NCI-H1930 (cell line): ENCODE measurements at regions not wholly inside any gene's neighbourhood (a gene's known extent, or its start where the extent isn't known, plus 50 kb on each side); places are given as distances from the start of the nearest gene placed in this dataset.

Experiments
- DNase-seq, 2 experiments: peaks; one replicate each; lab custom pipeline; 2025; lab: John Stamatoyannopoulos, UW

GRCh38 chr1:194538453-194538852, 1352.0 kb upstream of the B3GALT2 start:
- no peak for DNase-seq

GRCh38 chr1:194537521-194537920, 1351.1 kb upstream of the B3GALT2 start:
- DNase-seq: no peak

- DNase-seq: no peak
Observed at GRCh38 chr1:194535369-194535768, 1349.0 kb upstream of the B3GALT2 start.

GRCh38 chr1:194534784-194535183, 1348.4 kb upstream of the B3GALT2 start:
- no peak for DNase-seq

- no peak for DNase-seq
Observed at GRCh38 chr1:194533641-194534040, 1347.2 kb upstream of the B3GALT2 start.

GRCh38 chr1:194517567-194517966, 1331.2 kb upstream of the B3GALT2 start:
- DNase-seq: no peak

GRCh38 chr1:194515916-194516315, 1329.5 kb upstream of the B3GALT2 start:
- DNase-seq: no peak

- no peak for DNase-seq
Observed at GRCh38 chr1:194512957-194513356, 1326.5 kb upstream of the B3GALT2 start.

- no peak for DNase-seq
Observed at GRCh38 chr1:194512345-194512744, 1325.9 kb upstream of the B3GALT2 start.

GRCh38 chr1:194503209-194503608, 1316.8 kb upstream of the B3GALT2 start:
- no peak for DNase-seq

GRCh38 chr1:194495434-194495833, 1309.0 kb upstream of the B3GALT2 start:
- no peak for DNase-seq

GRCh38 chr1:194487172-194487571, 1300.8 kb upstream of the B3GALT2 start:
- no peak for DNase-seq

- DNase-seq: no peak
Observed at GRCh38 chr1:194485432-194485831, 1299.0 kb upstream of the B3GALT2 start.

- DNase-seq: no peak
Observed at GRCh38 chr1:194478731-194479130, 1292.3 kb upstream of the B3GALT2 start.

GRCh38 chr1:194477908-194478307, 1291.5 kb upstream of the B3GALT2 start:
- DNase-seq: no peak

- DNase-seq: no peak
Observed at GRCh38 chr1:194476872-194477271, 1290.5 kb upstream of the B3GALT2 start.

- no peak for DNase-seq
Observed at GRCh38 chr1:194476351-194476750, 1289.9 kb upstream of the B3GALT2 start.

- no peak for DNase-seq
Observed at GRCh38 chr1:194474701-194475100, 1288.3 kb upstream of the B3GALT2 start.

- DNase-seq: no peak
Observed at GRCh38 chr1:194473766-194474165, 1287.4 kb upstream of the B3GALT2 start.

GRCh38 chr1:194469282-194469681, 1282.9 kb upstream of the B3GALT2 start:
- DNase-seq: no peak

GRCh38 chr1:194466706-194467105, 1280.3 kb upstream of the B3GALT2 start:
- DNase-seq: no peak

GRCh38 chr1:194447636-194448035, 1261.2 kb upstream of the B3GALT2 start:
- no peak for DNase-seq

- DNase-seq: no peak
Observed at GRCh38 chr1:194445244-194445643, 1258.8 kb upstream of the B3GALT2 start.

GRCh38 chr1:194442901-194443575, 1256.6 kb upstream of the B3GALT2 start:
- DNase-seq: no peak
